Dermis blood vessel endothelial cell (primary cell): ENCODE measurements at regions not wholly inside any gene's neighbourhood (a gene's known extent, or its start where the extent isn't known, plus 50 kb on each side); places are given as distances from the start of the nearest gene placed in this dataset.
"Not testable (repeated sequence)": the region's sequence is repeated elsewhere in the genome, so short reads cannot be mapped to it uniquely, and the experiment has no call there.

Experiments used
- DNase-seq: peaks from one replicate; pipeline ENCODE4 v3.0.0; 2010

GRCh38 chr4:62510228-62510627 is 1310.1 kb downstream of the ADGRL3 start:
- no peak for DNase-seq

- no peak for DNase-seq
These were observed 1300.2 kb downstream of the ADGRL3 start for GRCh38 chr4:62500296-62500695.

GRCh38 chr4:62495032-62495431 is 1294.9 kb downstream of the ADGRL3 start:
- DNase-seq: no peak

GRCh38 chr4:62491756-62492155 is 1291.6 kb downstream of the ADGRL3 start:
- not testable (repeated sequence) for DNase-seq

- DNase-seq: no peak
These were observed 1290.5 kb downstream of the ADGRL3 start for GRCh38 chr4:62490635-62491034.

- DNase-seq: no peak
These were observed 1286.9 kb downstream of the ADGRL3 start for GRCh38 chr4:62487016-62487415.

- DNase-seq: no peak
These were observed 1284.2 kb downstream of the ADGRL3 start for GRCh38 chr4:62484357-62484756.

GRCh38 chr4:62482355-62482754 is 1282.2 kb downstream of the ADGRL3 start:
- DNase-seq: no peak

GRCh38 chr4:62475596-62475995 is 1275.5 kb downstream of the ADGRL3 start:
- no peak for DNase-seq

- DNase-seq: no peak
These were observed 1274.7 kb downstream of the ADGRL3 start for GRCh38 chr4:62474802-62475201.

GRCh38 chr4:62471021-62471420 is 1270.9 kb downstream of the ADGRL3 start:
- no peak for DNase-seq

- DNase-seq: no peak
These were observed 1270.4 kb downstream of the ADGRL3 start for GRCh38 chr4:62470421-62470983.

- no peak for DNase-seq
These were observed 1269.9 kb downstream of the ADGRL3 start for GRCh38 chr4:62470020-62470419.

- no peak for DNase-seq
These were observed 1261.8 kb downstream of the ADGRL3 start for GRCh38 chr4:62461961-62462360.

- no peak for DNase-seq
These were observed 1260.2 kb downstream of the ADGRL3 start for GRCh38 chr4:62460329-62460728.

GRCh38 chr4:62457356-62457755 is 1257.2 kb downstream of the ADGRL3 start:
- DNase-seq: no peak

GRCh38 chr4:62455871-62456270 is 1255.7 kb downstream of the ADGRL3 start:
- no peak for DNase-seq

- no peak for DNase-seq
These were observed 1254.4 kb downstream of the ADGRL3 start for GRCh38 chr4:62454535-62454934.

- DNase-seq: no peak
These were observed 1250.6 kb downstream of the ADGRL3 start for GRCh38 chr4:62450740-62451139.

GRCh38 chr4:62449538-62449937 is 1249.4 kb downstream of the ADGRL3 start:
- no peak for DNase-seq

- DNase-seq: no peak
These were observed 1248.8 kb downstream of the ADGRL3 start for GRCh38 chr4:62448911-62449310.

- no peak for DNase-seq
These were observed 1238.9 kb downstream of the ADGRL3 start for GRCh38 chr4:62439051-62439450.

GRCh38 chr4:62434921-62435320 is 1234.8 kb downstream of the ADGRL3 start:
- DNase-seq: no peak

GRCh38 chr4:62431513-62432231 is 1231.5 kb downstream of the ADGRL3 start:
- not testable (repeated sequence) for DNase-seq

GRCh38 chr4:62429297-62429696 is 1229.2 kb downstream of the ADGRL3 start:
- DNase-seq: no peak
